ENCODE measurements at regions not wholly inside any gene's neighbourhood (a gene's known extent, or its start where the extent isn't known, plus 50 kb on each side); places are given as distances from the start of the nearest gene placed in this dataset.
"Not testable (repeated sequence)": the region's sequence is repeated elsewhere in the genome, so short reads cannot be mapped to it uniquely, and the experiment has no call there.

DNA sequence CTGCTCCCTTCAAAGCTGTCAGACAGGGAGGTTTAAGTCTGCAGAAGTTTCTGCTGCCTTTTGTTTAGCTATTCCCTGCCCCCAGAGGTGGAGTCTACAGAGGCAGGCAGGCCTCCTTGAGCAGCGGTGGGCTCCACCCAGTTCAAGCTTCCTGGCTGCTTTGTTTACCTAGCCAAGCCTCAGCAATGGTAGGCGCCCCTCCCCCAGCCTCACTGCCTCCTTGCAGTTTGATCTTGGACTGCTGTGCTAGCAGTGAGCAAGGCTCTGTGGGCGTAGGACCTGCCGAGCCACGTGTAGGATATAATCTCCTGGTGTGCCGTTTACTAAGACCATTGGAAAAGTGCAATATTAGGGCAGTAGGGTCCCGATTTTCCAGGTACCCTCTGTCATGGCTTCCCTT, 707.1 kb upstream of the POM121L12 start:
- not testable (repeated sequence) for DNase-seq

DNA sequence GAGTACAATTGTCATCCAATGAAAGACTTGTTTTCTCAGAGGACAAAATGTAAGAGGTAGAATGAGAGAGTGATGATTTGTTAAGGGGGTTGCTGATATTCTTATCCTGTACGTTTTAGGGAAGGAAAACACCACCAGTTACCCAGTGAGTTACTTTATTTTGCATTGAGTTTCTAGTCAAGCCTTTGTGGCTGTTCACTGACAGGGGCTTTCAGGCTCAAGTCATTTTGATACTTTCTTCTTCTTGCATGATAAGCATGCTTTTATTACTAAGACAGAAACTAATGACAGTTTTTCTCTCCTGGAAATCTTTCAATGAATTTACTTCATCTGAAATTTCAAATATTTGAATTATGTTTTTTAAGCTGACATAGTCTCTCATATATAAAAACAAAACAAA, 710.2 kb upstream of the POM121L12 start:
- DNase-seq = no peak

DNA sequence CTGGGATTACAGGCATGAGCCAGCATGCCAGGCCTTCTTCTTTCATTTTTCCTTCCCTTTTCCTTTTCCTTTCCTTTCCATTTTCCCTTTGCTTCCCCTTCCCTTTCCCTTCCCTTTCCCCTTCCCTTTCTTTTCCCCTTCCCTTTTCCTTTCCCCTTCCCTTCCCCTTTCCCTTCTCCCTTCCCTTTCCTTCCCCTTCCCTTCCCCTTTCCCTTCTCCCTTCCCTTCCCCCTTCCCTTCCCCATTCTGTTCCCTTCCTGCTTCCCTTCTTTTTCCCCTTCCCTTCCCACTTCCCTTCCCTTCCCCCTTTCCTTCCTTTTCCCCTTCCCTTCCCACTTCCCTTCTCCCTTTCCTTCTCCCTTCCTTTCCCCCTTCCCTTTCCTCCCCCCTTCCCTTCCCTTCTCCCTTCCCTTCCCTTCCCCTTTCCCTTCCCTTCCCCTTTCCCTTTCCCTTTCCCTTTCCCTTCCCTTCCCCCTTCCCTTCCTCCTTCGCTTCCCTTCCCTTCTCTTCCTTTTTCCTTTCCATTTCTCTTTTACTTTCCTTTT, 712.2 kb upstream of the POM121L12 start:
- DNase-seq = no peak

DNA sequence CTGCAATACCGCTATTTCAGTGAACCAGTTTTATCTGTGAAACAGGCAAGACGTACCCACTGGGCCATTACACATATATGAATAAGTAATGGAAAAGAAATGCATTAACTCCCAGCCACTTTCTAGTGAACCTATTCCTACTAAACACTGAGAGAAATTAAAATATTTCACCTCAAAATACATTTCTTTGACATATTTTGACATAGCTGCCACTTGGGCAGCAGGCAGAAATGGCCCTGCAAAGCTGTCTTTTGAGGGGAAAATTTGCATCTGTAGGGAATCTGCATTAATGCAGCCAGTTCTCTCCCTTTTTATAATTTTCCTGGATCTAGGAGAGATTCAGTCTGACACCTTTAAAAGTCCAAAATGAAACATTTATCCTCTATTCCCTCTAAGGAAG, 714.8 kb upstream of the POM121L12 start:
- DNase-seq = no peak

DNA sequence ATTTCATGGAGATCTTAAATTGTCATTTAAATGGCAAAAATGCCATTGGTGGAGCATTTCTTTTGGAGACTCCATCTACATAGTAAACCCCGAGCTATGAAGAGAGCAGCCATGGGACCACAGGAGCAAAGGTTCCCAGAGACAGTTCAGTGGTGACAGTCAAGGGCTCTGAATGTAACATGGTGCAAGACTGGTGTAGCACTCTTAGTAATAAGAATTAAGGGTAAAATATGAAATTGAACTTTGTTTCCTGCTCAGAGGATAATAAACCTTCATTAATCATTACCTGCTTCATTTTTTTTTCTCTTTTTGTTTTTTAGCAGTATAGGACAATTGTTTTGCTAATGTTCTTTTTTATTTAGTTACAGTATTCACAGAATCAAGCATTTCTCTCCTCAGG, 717.5 kb upstream of the POM121L12 start:
- DNase-seq = no peak

DNA sequence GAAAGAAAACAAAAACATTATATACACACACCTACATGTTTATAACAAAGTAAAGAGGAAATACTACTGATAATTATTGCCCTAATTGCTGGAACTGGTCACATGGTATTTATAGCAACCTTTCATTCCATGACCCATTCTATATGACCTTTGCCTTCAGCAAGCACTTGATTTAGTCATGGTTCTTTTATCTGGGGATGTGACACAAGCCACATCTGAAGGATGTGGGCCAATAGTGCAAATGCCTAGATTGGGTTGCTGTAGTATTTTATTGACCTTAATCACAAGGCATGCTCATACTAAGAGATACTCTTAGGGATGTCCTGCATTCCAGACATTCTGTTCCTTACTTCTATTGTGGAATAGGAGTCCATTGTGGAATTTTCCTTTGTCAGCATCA, 723.5 kb upstream of the POM121L12 start:
- no peak for DNase-seq

DNA sequence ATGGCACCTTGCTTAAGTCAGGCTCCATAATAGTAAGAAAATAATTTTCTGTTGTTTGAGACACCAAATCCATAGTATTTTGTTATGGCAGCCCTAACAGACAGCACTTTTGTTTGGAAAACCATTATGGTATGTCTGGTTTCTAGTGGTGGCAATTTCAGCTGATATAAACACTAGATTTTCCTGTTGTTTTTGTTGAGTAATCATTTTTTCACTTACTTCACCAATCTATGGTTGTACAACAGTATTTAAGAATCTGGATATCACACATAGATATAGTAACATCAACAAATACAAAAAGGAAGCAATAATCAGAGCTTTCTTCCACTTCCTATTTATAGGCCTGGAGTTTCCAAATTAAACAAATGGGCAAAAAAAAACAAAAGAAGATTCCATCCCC, 725.8 kb upstream of the POM121L12 start:
- no peak for DNase-seq

DNA sequence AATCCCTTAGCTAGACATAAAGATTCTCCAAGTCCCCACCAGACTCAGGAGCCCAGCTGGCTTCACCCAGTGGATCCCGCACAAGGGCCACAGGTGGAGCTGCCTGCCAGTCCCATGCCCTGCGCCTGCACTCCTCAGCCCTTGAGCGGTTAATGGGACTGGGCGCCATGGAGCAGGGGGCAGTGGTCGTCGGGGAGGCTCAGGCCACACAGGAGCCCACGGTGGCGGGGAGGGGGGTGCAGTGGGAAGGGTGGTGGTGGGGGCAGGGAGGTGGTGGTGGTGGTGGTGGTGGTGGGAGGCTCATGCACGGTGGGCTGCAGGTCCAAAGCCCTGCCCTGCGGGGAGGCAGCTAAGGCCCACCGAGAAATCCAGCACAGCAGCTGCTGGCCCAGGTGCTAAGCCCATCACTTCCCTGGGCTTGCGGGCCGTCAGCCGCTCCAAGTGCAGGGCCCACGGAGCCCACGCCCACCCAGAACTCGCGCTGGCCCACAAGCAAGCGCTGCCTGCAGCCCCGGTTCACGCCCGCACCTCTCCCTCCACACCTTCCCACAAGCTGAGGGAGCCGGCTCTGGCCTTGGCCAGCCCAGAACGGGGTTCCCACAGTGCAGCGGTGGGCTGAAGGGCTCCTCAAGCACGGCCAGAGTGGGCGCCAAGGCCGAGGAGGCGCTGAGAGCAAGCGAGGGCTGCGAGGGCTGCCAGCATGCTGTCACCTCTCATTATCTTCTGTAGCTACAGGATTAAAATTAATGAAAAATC, 732.5 kb upstream of the POM121L12 start:
- no peak for DNase-seq

DNA sequence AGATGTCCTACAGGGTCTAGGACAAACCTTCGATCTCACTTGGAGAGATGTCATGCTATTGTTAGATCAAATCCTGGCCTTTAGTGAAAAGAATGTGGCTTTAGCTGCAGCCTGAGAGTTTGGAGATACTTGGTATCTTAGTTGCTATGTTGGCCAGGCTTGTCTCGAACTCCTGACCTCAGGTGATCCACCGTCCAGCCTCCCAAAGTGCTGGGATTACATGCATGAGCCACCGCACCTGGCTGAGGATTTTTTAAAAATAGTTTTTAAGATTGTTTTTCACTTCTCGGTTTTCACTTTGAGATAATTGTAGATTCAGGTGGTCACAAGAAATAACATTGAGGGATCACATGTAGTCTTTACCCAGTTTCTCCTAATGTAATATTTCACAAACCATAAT, 738.3 kb upstream of the POM121L12 start:
- no peak for DNase-seq

DNA sequence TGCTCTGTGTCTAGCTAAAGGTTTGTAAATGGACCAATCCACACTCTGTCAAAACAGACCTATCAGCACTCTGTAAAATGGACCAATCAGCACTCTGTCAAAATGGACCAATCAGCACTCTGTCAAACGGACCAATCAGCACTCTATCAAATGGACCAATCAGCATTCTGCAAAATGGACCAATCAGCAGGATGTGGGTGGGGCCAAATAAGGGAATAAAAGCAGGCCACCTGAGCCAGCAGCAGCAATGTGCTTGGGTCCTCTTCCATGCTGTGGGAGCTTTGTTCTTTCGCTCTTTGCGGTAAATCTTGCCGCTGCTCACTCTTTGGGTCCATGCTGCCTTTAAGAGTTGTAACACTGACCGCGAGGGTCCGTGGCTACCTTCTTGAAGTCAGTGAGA, 740.5 kb upstream of the POM121L12 start:
- DNase-seq = no peak

DNA sequence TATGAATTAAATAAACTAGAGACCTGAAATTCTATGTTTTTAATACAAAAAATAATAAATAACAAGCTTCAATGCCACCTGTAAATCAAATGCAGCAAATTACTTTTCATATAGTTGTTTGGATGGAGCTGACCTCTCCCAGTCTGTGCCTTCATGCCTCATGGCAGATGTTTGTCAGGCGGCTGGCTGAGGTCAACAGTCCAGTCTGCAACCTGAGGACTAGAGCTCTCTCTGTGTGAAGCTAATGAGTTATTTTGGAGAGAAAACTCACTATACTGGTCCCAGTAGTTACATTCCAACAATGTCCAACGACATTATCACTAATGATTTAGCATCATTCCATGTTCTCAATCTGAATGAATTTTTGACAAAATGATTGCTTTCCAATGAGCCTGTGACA, 746.2 kb upstream of the POM121L12 start:
- no peak for DNase-seq

DNA sequence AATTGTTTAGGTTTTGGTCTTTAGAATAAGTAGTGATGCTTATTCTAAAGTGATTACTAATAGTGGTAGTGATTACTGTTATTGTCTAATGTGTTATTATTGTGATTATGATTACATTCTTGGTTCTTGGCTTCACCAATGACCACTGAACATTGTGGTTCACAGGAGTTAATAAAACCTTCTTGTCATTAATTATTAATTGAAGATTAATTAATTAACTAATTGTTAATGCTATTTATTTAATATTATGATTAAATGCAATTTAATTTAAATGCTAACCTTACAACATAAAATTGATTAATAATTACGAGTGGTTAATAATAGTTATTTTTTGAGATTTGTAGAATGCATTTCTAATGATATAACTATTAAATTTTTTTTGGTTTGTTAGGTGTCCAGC, 747.7 kb upstream of the POM121L12 start:
- DNase-seq = no peak

DNA sequence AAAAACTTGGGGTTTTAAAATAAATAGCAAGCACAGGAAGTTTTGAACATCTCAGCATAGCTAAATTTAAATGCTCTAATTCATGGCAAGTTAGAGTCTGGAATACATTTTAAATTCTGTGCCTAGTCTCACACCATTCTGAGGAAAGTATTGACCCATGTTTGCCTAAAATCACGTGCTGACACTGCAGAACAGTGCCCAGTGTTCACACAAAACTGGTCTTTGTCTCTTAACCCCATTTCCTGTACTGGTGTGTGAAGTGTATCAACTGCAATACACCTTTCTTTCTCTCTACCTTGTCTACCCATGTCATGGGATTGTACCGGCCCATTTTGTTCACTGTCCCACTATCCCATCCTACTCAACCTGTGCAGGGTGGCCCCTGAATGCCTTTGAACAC, 749.7 kb upstream of the POM121L12 start:
- DNase-seq = no peak

DNA sequence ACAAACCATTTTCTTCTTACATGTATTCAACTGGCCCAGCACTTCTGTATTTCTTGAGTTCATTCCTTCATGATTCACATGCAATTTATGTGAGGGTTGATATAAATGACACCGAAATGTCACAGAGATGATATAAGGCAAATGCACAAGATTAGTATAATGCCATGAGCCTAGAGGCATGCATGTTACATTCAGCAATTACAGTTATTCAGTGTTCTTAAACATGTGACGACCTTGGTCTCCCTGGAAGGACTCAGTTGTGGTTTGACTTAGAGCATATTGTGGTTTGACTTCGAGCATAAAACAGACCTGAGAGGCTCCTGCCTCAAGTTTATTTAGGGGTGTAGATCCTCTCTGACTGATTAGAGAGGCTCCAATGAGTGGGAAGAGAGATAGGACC, 752.1 kb upstream of the POM121L12 start:
- DNase-seq = no peak

DNA sequence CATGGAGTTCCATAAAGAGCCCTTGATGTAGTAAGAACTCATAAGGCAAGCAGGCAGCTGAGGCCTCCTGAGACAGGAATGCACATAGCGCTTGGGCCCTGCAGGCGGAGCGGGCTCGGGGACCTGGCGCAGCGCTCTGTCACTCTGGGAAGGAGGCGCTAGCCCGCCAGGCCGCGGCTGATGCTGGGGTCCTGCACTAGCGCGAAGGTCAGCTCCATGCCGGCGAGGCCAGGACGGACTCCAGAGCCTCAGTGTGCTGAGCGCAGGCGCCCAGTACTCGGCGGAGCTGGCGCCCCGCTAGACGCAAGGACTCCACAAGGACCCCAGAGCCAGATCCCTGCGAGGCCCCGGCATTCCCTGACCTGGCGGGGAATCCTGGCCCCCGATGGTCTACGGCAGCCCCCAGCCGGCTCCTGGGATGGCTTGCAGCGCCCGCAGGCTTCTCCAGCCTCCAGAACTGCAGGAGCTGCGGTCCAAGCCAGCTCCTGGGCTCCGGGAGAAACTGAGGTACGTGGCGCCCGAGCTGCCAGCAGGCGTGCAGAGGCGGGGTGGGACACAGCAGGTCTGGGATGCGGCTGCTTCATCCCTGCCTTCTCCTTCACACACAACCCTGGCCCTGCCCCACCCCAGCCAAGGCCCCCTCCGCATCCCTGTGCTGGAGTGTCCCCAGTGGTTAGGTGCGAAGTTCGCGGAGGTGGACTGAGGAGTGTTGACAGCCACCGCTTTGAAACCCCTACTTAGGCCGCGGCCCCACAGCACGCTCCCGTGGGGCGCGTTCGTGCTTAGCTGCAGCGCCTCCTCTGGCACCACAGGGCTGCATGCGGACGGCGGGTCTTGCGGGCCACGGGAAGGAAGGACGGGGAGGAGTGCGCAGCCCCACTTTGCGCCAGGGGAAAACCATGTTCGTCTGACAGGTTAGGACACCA, 761.5 kb upstream of the POM121L12 start:
- DNase-seq = no peak

DNA sequence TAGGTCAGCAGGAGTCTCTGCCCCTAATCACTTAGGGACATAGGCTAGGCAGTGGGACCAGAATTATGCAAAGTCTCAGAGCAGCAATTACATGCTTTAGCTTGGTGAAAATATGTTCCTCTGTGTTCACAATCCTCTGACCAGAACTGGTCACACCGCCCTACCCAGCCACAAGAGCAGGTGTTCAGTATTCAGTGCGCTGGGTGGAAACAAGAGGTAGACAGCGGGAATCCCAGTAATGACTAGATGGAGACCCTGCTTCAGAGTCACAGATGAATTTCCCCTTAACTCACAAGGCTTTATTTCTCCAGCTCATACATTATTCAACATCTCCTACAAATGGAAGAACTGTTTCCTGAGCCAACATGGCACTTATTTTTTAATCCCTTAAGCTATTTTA, 763.7 kb upstream of the POM121L12 start:
- no peak for DNase-seq

DNA sequence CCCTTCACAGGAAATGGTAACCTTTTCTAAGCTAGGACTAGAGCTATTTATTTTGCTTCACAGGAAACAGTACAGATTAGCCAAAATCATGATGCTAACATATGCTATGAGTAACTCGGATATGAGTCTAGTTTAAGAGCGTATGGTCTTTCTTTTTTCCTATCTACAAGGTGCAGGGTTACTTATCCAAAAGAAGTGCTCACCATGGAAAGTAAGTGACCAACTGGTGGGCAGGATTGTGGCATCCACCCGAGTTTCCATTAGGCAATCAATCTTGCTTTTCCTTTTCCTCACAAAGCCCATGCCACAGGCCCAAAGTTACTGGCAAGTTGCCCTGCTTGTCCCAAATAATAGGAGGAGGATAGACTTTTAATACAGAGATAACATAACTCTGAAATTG, 765.1 kb upstream of the POM121L12 start:
- no peak for DNase-seq

DNA sequence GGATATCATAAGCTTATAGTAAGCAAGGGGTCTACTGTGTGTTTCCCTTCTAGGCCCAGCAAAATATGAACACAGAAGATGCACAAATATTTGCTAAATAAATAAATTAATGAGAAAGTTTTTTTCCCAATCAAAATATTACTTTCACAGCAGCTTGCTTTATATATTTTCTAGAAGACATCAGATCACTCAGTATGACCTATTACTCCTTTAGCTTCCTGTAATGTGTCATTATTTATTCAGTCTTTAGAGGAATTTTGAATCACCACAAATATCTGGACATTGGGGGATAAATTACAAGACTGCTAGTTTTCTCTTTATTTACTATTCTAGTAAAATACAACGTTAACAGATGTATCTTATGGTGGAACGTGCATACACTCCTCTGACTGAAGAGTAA, 765.8 kb upstream of the POM121L12 start:
- DNase-seq = no peak

DNA sequence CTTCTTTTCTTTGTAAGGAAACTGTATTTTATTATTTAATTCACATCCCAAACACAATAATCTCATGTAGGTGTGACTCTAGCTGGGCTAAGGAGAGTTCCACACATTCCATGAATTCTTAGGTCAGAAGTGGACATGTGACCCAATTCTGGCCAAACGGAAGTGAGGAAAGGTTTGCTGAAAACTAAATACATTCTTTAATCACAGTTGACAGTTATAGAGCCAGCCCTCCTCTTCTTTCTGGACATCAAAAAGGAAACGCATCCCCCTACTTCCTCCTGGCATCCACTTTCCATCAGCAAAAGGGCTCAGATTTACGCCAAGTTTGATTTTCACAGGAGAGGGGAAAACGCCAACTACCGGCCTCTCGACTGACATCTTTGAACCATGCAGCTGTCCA, 774.4 kb upstream of the POM121L12 start:
- DNase-seq = no peak

DNA sequence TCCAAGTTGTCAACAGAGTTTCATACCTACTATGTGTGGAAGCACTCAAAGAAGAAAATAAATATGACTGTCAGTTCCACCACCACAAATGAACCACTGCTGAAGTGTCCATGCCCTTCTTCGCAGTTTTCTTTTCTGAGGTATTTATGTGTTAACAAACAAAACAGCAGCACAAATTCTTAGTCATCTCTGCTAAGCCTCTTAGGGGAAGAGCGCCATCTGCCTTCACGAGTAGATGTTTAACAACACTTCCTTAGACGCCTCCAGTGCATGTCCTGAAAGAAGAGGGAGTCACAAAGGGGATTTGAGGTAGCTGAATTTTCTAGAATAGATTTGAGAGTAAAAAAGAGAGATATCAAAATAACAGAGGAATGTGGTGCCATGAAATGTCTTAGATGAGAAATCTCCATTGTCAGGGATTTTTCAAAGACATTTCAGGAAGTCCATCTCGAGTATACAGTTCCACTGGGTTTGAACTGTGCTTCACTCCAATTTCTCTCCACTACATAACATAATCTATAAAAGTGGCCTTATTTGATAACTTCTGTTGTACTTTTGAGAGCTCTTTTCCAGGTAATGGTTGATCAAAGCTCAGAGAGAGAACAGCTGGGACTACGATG, 775.3 kb upstream of the POM121L12 start:
- no peak for DNase-seq

DNA sequence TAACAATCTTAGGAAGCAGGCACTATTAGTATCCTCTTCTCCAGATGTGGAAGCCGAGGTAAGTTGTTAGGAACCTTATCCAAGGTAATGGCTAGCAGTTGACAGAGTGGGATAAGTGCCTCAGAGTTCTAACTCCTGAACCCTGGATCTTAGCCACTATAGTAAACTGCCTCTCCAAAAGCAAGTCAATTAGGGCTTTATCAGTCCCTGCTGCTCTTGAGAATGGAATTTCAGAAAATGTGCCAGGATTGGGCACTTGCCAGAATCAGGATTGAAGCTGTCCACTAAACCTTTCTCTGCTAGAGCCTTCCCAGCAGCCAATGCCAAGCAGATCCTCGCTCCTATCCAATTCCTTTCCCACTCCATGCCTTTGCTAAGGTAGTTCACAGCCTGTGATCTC, 777.5 kb upstream of the POM121L12 start:
- DNase-seq = no peak

DNA sequence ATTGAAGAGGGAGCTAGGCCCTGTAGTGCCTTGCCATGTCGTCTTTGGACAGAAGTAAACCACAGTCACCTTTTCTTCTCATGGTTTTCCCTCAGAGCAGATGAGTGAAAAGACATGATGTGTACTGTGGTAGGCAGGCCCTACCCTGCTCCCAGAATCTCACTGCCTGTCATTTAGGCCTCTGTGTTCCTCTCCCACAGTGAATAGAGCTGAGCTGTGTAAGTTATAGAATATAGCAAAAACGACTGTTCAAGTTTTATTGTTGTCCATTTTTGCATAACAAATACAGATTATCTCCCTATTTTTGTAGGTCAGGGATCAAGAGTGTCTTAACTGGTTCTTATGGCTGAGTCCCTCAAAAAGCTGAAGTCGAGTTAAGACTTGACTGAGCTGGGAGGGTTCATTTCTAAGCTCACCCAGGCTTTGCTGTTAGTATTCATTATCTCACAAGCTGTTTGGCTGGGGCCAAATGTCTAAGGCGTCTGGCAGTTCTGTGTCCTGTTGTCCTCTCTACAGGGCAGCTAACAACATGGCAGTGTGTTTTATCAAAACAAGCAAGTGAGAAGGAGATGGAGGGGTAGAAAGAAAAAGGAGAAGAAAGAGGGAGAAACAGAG, 780.9 kb upstream of the POM121L12 start:
- DNase-seq = no peak

DNA sequence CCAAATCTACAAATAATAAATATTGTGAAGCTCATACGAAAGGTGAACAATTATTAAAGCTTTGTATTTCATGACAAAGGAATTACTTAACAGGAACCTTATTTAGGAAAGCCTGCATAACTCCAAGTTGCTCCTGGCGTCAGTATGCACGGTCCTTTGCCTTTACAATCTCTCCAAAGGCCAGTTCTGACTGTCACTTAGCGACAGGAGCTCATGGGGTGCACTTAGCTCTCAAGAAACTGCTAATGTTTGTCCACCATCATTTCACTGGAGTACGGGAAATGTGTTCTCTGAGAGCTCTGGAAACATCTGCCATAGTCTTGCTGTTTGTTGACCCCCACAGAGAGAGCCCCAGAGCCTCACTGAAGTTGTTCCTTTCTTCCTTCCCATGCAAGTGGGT, 781.5 kb upstream of the POM121L12 start:
- DNase-seq = no peak
